NOMO-1 (cell line): ENCODE measurements at regions not wholly inside any gene's neighbourhood (a gene's known extent, or its start where the extent isn't known, plus 50 kb on each side); places are given as distances from the start of the nearest gene placed in this dataset.

Source experiments
- DNase-seq, 2 experiments: peaks; one replicate each; lab custom pipeline; 2025; ENCODE audit not compliant: unreplicated experiment in 2 of 2; lab: John Stamatoyannopoulos, UW

DNA sequence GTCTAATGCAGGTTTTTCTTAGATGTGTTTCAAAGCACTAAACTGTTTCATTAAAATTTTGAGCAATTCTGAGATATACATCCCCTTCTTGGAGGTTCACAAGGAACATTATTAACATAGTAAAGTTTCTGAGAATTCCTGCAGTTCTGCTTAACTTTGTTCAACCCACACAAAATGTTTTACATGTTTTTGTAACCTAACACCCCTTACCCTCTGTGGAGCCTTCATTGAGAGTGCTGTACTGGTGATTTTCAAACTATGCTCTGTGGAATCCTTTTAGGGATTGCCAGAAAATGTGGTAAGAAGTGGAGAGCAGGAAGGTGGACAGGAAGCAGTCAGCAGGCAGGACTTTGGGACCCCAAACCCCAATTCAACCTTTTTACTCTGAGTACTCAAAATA, 53.6 kb upstream of the ABCB5 start:
- no peak for DNase-seq

DNA sequence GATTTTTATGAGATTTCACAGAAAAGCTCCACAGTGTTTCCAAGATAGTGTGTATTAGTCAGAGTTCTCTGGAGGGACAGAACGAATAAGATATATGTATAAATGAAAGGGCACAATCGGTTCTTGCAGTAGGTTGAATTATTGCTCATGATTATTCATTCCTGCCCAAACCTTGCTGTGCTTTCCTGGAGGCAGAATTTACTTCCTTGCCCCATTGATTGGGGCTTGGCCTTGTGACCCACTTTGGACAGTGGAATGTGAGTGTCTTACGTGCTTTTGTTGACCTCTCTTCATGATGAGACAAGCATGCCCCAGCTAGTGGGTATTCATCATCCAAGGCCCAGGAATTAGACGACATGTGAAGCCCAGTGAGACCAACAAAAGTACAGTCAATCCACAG, 53.0 kb upstream of the ABCB5 start:
- no peak for DNase-seq
